Naive thymus-derived CD4-positive, alpha-beta T cell (primary cell): ENCODE measurements at regions not wholly inside any gene's neighbourhood (a gene's known extent, or its start where the extent isn't known, plus 50 kb on each side); places are given as distances from the start of the nearest gene placed in this dataset.
A peak's percentile ranks its signal among the peaks of the same experiment; 100 is the strongest.
"Not testable (repeated sequence)": the region's sequence is repeated elsewhere in the genome, so short reads cannot be mapped to it uniquely, and the experiment has no call there.

Experiments used
- ATAC-seq: fragments of 150-1000 bp; cut with Tn5 transposase; 2 replicates; pipeline ENCODE4 v1.10.0; 2021; ENCODE audit warnings: mild to moderate bottlenecking, moderate library complexity
- CTCF ChIA-PET: fragments of 350-600 bp; sonication (Branson Sonifier 250); formaldehyde crosslinking; loops from one replicate; lab custom pipeline; 2021; ENCODE audit warnings: antibody characterized with exemption; lab: Charles Lee
- POLR2A ChIA-PET: fragments of 350-600 bp; sonication (Branson Sonifier 250); formaldehyde crosslinking; loops from one replicate; lab custom pipeline; 2021; ENCODE audit warnings: antibody characterized with exemption, inconsistent platforms; lab: Charles Lee
- DNase-seq, 9 donors: peaks; one replicate each; pipeline versions ENCODE4 v3.0.0 to v3.0.0-alpha.2; 2020 to 2022; ENCODE audit warnings: mixed read lengths in 1 of 9
- H3K27ac ChIP-seq: one replicate; pipeline ENCODE4 v1.7.0; 2013; ENCODE audit warnings: mild to moderate bottlenecking, low read depth, low read length, moderate library complexity
- H3K27me3 ChIP-seq, 2 donors: one replicate each; pipeline ENCODE4 v1.7.0; 2013; ENCODE audit warnings: low read length in 2 of 2, mild to moderate bottlenecking in 2 of 2, moderate library complexity in 2 of 2; ENCODE audit not compliant: control insufficient read depth in 2 of 2, insufficient read depth in 2 of 2
- H3K36me3 ChIP-seq, 3 experiments: 1 replicate in 2 of 3; 2 replicates in 1 of 3; pipeline ENCODE4 v1.7.0; 2013; ENCODE audit warnings: low read length in 3 of 3, mild to moderate bottlenecking in 3 of 3, moderate library complexity in 1 of 3; ENCODE audit not compliant: insufficient read depth in 3 of 3, control insufficient read depth in 2 of 3
- H3K4me1 ChIP-seq, 2 donors: one replicate each; pipeline ENCODE4 v1.7.0; 2013; ENCODE audit warnings: low read length in 2 of 2, mild to moderate bottlenecking in 2 of 2, moderate library complexity in 1 of 2; ENCODE audit not compliant: control insufficient read depth in 2 of 2, insufficient read depth in 2 of 2
- H3K4me3 ChIP-seq: 2 replicates; pipeline ENCODE4 v1.7.0; 2013; ENCODE audit warnings: mild to moderate bottlenecking, low read length
- H3K9me3 ChIP-seq, 3 experiments: 1 replicate in 2 of 3; 2 replicates in 1 of 3; pipeline ENCODE4 v1.7.0; 2013; ENCODE audit warnings: low read length in 3 of 3; ENCODE audit not compliant: control insufficient read depth in 2 of 3
- H3K27ac Mint-ChIP-seq, 9 donors: one replicate each; pipeline ENCODE4 v1.8.0; 2020 to 2022; ENCODE audit warnings: mixed read lengths in 9 of 9, mild to moderate bottlenecking in 8 of 9, moderate library complexity in 5 of 9, inconsistent platforms in 2 of 9
- H3K27me3 Mint-ChIP-seq, 5 donors: one replicate each; pipeline ENCODE4 v1.8.0; 2021 to 2022; ENCODE audit warnings: mixed read lengths in 5 of 5, mild to moderate bottlenecking in 1 of 5
- H3K36me3 Mint-ChIP-seq, 5 donors: one replicate each; pipeline ENCODE4 v1.8.0; 2020 to 2022; ENCODE audit warnings: mixed read lengths in 5 of 5, mild to moderate bottlenecking in 3 of 5, inconsistent platforms in 1 of 5
- H3K4me1 Mint-ChIP-seq, 7 donors: one replicate each; pipeline ENCODE4 v1.8.0; 2020 to 2022; ENCODE audit warnings: mixed read lengths in 7 of 7, mild to moderate bottlenecking in 3 of 7, inconsistent platforms in 1 of 7
- H3K4me3 Mint-ChIP-seq, 10 donors: one replicate each; pipeline ENCODE4 v1.8.0; 2020 to 2022; ENCODE audit warnings: mild to moderate bottlenecking in 10 of 10, mixed read lengths in 10 of 10, moderate library complexity in 6 of 10, inconsistent platforms in 2 of 10
- H3K9me3 Mint-ChIP-seq, 11 donors: one replicate each; pipeline ENCODE4 v1.8.0; 2020 to 2022; ENCODE audit warnings: mixed read lengths in 11 of 11, mild to moderate bottlenecking in 4 of 11, inconsistent platforms in 1 of 11, moderate library complexity in 1 of 11
- intact Hi-C, 2 donors: fragments of 100-400 bp; cut with micrococcal nuclease; formaldehyde crosslinking; loops; one replicate each; pipeline ENCODE4 v1.15.1; 2023

GRCh38 chr14:49033131-49033530 is 553.0 kb downstream of the RPS29 start:
- Mint-ChIP-seq H3K4me1 (no peaks in the 10 kb centered on the region), H3K27me3 (peaks cover 0 to 9% (median 3%) of the 10 kb centered on the region in 5 donors), H3K9me3 (peaks cover 0 to 1% (median 0%) of the 10 kb centered on the region in 11 donors), H3K36me3 (no peaks in the 10 kb centered on the region), H3K27ac (no peak overlapping the region), H3K4me3 (no peak overlapping the region)
- H3K4me1 ChIP-seq, result no peaks in the 10 kb centered on the region
- POLR2A ChIA-PET, result no interaction called here
- DNase-seq (no peak), ATAC-seq (no peak)
- H3K36me3 ChIP-seq, result no peaks in the 10 kb centered on the region
- intact Hi-C loops, result no loop called here
- no peaks in the 10 kb centered on the region for H3K9me3 ChIP-seq
- H3K27me3 ChIP-seq, result no peaks in the 10 kb centered on the region
- no peak overlapping the region for H3K4me3 ChIP-seq
- no peak overlapping the region for H3K27ac ChIP-seq
- CTCF ChIA-PET, result no interaction called here

- H3K36me3 Mint-ChIP-seq, H3K9me3 Mint-ChIP-seq, H3K27me3 ChIP-seq, intact Hi-C loops, H3K4me1 Mint-ChIP-seq, H3K9me3 ChIP-seq, H3K4me1 ChIP-seq, POLR2A ChIA-PET, CTCF ChIA-PET, H3K36me3 ChIP-seq, H3K27ac ChIP-seq, DNase-seq, ATAC-seq, H3K4me3 Mint-ChIP-seq, H3K27me3 Mint-ChIP-seq, H3K4me3 ChIP-seq, H3K27ac Mint-ChIP-seq: not testable (repeated sequence)
Observed at GRCh38 chr14:49031710-49032109, 554.5 kb downstream of the RPS29 start.

GRCh38 chr14:49019467-49020115 is 566.6 kb downstream of the RPS29 start:
- intact Hi-C loops, result no loop called here
- Mint-ChIP-seq H3K4me1 (no peaks in the 10 kb centered on the region), H3K9me3 (peaks cover 0 to 3% (median 0%) of the 10 kb centered on the region in 11 donors), H3K36me3 (no peaks in the 10 kb centered on the region), H3K27ac (no peak overlapping the region), H3K4me3 (no peak overlapping the region), H3K27me3 (no peaks in the 10 kb centered on the region)
- DNase-seq, result no peak
- ChIA-PET POLR2A (no interaction called here), CTCF (no interaction called here)
- Histone ChIP-seq H3K4me1 (no peaks in the 10 kb centered on the region), H3K27me3 (no peaks in the 10 kb centered on the region), H3K36me3 (no peaks in the 10 kb centered on the region), H3K4me3 (no peak overlapping the region), H3K9me3 (no peaks in the 10 kb centered on the region), H3K27ac (no peak overlapping the region)
- peak; percentile 22 for ATAC-seq

GRCh38 chr14:49017447-49017846 is 568.7 kb downstream of the RPS29 start:
- CTCF ChIA-PET, result no interaction called here
- H3K9me3 Mint-ChIP-seq, result peaks cover 0 to 3% (median 0%) of the 10 kb centered on the region in 11 donors
- Histone ChIP-seq H3K4me3 (no peak overlapping the region), H3K9me3 (no peaks in the 10 kb centered on the region), H3K27me3 (no peaks in the 10 kb centered on the region), H3K4me1 (no peaks in the 10 kb centered on the region), H3K36me3 (no peaks in the 10 kb centered on the region), H3K27ac (no peak overlapping the region)
- H3K4me1 Mint-ChIP-seq, result no peaks in the 10 kb centered on the region
- H3K4me3 Mint-ChIP-seq, result no peak overlapping the region
- no peaks in the 10 kb centered on the region for H3K27me3 Mint-ChIP-seq
- no peak overlapping the region for H3K27ac Mint-ChIP-seq
- intact Hi-C loops, result no loop called here
- POLR2A ChIA-PET, result no interaction called here
- no peak for DNase-seq
- ATAC-seq, result no peak
- H3K36me3 Mint-ChIP-seq, result no peaks in the 10 kb centered on the region

GRCh38 chr14:49016381-49016780 is 569.8 kb downstream of the RPS29 start:
- Histone ChIP-seq H3K27ac (no peak overlapping the region), H3K4me1 (no peaks in the 10 kb centered on the region), H3K9me3 (no peaks in the 10 kb centered on the region), H3K27me3 (no peaks in the 10 kb centered on the region), H3K36me3 (no peaks in the 10 kb centered on the region), H3K4me3 (no peak overlapping the region)
- Mint-ChIP-seq H3K4me1 (no peaks in the 10 kb centered on the region), H3K27me3 (no peaks in the 10 kb centered on the region), H3K9me3 (peaks cover 0 to 3% (median 0%) of the 10 kb centered on the region in 11 donors), H3K27ac (no peak overlapping the region), H3K36me3 (no peaks in the 10 kb centered on the region), H3K4me3 (no peak overlapping the region)
- ChIA-PET CTCF (no interaction called here), POLR2A (no interaction called here)
- intact Hi-C loops, result no loop called here
- DNase-seq (no peak), ATAC-seq (no peak)

GRCh38 chr14:49014476-49014875 is 571.7 kb downstream of the RPS29 start:
- Mint-ChIP-seq H3K9me3 (peaks cover 0 to 2% (median 0%) of the 10 kb centered on the region in 11 donors), H3K4me1 (no peaks in the 10 kb centered on the region), H3K27me3 (no peaks in the 10 kb centered on the region), H3K4me3 (no peak overlapping the region), H3K27ac (no peak overlapping the region), H3K36me3 (no peaks in the 10 kb centered on the region)
- intact Hi-C loops, result no loop called here
- H3K4me3 ChIP-seq, result no peak overlapping the region
- ATAC-seq, result no peak
- H3K27ac ChIP-seq, result no peak overlapping the region
- no peaks in the 10 kb centered on the region for H3K36me3 ChIP-seq
- no peak for DNase-seq
- ChIA-PET POLR2A (no interaction called here), CTCF (no interaction called here)
- H3K4me1 ChIP-seq, result no peaks in the 10 kb centered on the region
- H3K27me3 ChIP-seq, result no peaks in the 10 kb centered on the region
- no peaks in the 10 kb centered on the region for H3K9me3 ChIP-seq

- Mint-ChIP-seq H3K9me3 (peaks cover 0 to 4% (median 0%) of the 10 kb centered on the region in 11 donors), H3K27ac (no peak overlapping the region)
- intact Hi-C loops, result no loop called here
Observed at GRCh38 chr14:49008363-49008762, 577.8 kb downstream of the RPS29 start.

More at GRCh38 chr14:49008363-49008762, 577.8 kb downstream of the RPS29 start:
- Mint-ChIP-seq H3K27me3 (peaks cover 0 to 5% (median 0%) of the 10 kb centered on the region in 5 donors), H3K4me3 (no peak overlapping the region), H3K4me1 (no peaks in the 10 kb centered on the region), H3K36me3 (no peaks in the 10 kb centered on the region)
- POLR2A ChIA-PET, result no interaction called here
- CTCF ChIA-PET, result no interaction called here
- no peaks in the 10 kb centered on the region for H3K9me3 ChIP-seq
- H3K36me3 ChIP-seq, result no peaks in the 10 kb centered on the region
- no peaks in the 10 kb centered on the region for H3K27me3 ChIP-seq
- H3K4me1 ChIP-seq, result no peaks in the 10 kb centered on the region
- no peak for ATAC-seq
- no peak for DNase-seq
- no peak overlapping the region for H3K4me3 ChIP-seq
- no peak overlapping the region for H3K27ac ChIP-seq
